Osteocyte (in vitro differentiated cells): ENCODE measurements at regions not wholly inside any gene's neighbourhood (a gene's known extent, or its start where the extent isn't known, plus 50 kb on each side); places are given as distances from the start of the nearest gene placed in this dataset.

Experiments
- DNase-seq: peaks from one replicate; pipeline ENCODE4 v3.0.0; 2021; ENCODE audit warnings: mixed read lengths; ENCODE audit not compliant: unreplicated experiment; ENCODE audit errors: extremely low spot score
- H3K27ac Mint-ChIP-seq: one replicate; pipeline ENCODE4 v1.8.0; 2021; ENCODE audit warnings: mild to moderate bottlenecking, mixed read lengths; ENCODE audit not compliant: unreplicated experiment
- H3K27me3 Mint-ChIP-seq: one replicate; pipeline ENCODE4 v1.8.0; 2021; ENCODE audit warnings: mixed read lengths; ENCODE audit not compliant: unreplicated experiment
- H3K36me3 Mint-ChIP-seq: one replicate; pipeline ENCODE4 v1.8.0; 2021; ENCODE audit warnings: mixed read lengths; ENCODE audit not compliant: unreplicated experiment
- H3K4me1 Mint-ChIP-seq: one replicate; pipeline ENCODE4 v1.8.0; 2021; ENCODE audit warnings: mixed read lengths; ENCODE audit not compliant: unreplicated experiment
- H3K4me3 Mint-ChIP-seq: one replicate; pipeline ENCODE4 v1.8.0; 2021; ENCODE audit warnings: mild to moderate bottlenecking, moderate library complexity, mixed read lengths; ENCODE audit not compliant: unreplicated experiment
- H3K9me3 Mint-ChIP-seq: one replicate; pipeline ENCODE4 v1.8.0; 2021; ENCODE audit warnings: mixed read lengths; ENCODE audit not compliant: unreplicated experiment
- CTCF ChIP-seq: fragments of 200-600 bp; sonication (generic); IDR thresholded peaks from 2 replicates; pipeline ENCODE4 v1.5.0; 2021; ENCODE audit warnings: antibody characterized with exemption, mild to moderate bottlenecking, moderate library complexity

- H3K4me1 Mint-ChIP-seq, result no peaks in the 10 kb centered on the region
- H3K27me3 Mint-ChIP-seq, result no peaks in the 10 kb centered on the region
- TF ChIP-seq CTCF, result no peak
- H3K9me3 Mint-ChIP-seq, result peaks cover 3% of the 10 kb centered on the region
- no peak for DNase-seq
- no peaks in the 10 kb centered on the region for H3K36me3 Mint-ChIP-seq
- H3K4me3 Mint-ChIP-seq, result no peak overlapping the region
- no peak overlapping the region for H3K27ac Mint-ChIP-seq
These were observed 371.6 kb upstream of the MON1B start for GRCh38 chr16:76819226-76819916.

GRCh38 chr16:76824221-76824620 lies 366.8 kb upstream of the MON1B start:
- Mint-ChIP-seq H3K27ac (no peak overlapping the region), H3K4me1 (no peaks in the 10 kb centered on the region), H3K36me3 (no peaks in the 10 kb centered on the region), H3K4me3 (no peak overlapping the region), H3K27me3 (no peaks in the 10 kb centered on the region), H3K9me3 (no peaks in the 10 kb centered on the region)
- no peak for DNase-seq
- no peak for TF ChIP-seq CTCF

GRCh38 chr16:76824791-76825190 lies 366.2 kb upstream of the MON1B start:
- Mint-ChIP-seq H3K4me1 (no peaks in the 10 kb centered on the region), H3K36me3 (no peaks in the 10 kb centered on the region), H3K27ac (no peak overlapping the region), H3K4me3 (no peak overlapping the region), H3K9me3 (peaks cover 3% of the 10 kb centered on the region), H3K27me3 (no peaks in the 10 kb centered on the region)
- TF ChIP-seq CTCF, result no peak
- DNase-seq, result no peak

- Mint-ChIP-seq H3K27me3 (no peaks in the 10 kb centered on the region), H3K36me3 (no peaks in the 10 kb centered on the region)
- DNase-seq, result no peak
These were observed 355.7 kb upstream of the MON1B start for GRCh38 chr16:76835339-76835738.

More at GRCh38 chr16:76835339-76835738, 355.7 kb upstream of the MON1B start:
- H3K4me3 Mint-ChIP-seq, result no peak overlapping the region
- H3K4me1 Mint-ChIP-seq, result no peaks in the 10 kb centered on the region
- H3K27ac Mint-ChIP-seq, result no peak overlapping the region
- no peak for TF ChIP-seq CTCF
- H3K9me3 Mint-ChIP-seq, result peaks cover 13% of the 10 kb centered on the region
